ENCODE measurements at regions not wholly inside any gene's neighbourhood (a gene's known extent, or its start where the extent isn't known, plus 50 kb on each side); places are given as distances from the start of the nearest gene placed in this dataset.

DNA sequence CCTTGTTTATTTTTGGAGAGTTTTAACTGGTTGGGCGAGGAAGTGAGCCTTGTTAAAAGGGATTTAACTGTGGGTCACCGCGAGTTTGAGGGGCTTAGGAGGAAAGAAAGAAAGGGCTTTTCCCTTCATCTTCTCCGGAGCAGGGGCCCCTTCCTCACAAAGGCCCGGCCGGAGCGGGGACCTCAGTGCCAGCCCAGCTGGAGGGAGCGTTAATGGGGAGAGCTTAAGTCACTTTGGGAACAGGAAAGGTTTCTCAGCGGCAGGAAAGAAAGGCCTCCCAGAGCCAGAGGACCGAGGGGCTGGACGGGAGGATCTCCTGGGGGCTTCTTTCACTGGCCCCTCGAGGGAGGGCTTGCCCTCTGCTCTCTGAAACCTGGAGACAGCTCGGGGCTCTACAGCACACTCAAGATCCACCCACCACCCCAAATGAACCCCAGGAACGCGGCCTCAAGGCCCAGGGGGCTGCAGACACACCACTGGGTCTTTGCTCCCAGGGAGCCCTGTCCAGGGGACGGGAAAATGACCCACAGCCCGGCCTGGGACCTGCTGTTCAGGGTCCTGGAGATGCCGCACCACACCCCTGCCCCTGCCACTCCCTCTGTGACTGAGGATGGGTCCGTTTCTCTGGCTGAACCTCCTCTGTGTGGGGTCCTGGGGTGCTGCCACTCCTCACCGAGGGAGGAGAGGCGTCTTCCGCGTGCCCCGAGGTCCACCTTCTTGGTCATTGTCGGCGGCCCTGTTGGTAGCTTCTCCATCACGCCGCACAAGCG lies 128.3 kb downstream of the URI1 start:
- TF ChIP-seq, protein P1, sequence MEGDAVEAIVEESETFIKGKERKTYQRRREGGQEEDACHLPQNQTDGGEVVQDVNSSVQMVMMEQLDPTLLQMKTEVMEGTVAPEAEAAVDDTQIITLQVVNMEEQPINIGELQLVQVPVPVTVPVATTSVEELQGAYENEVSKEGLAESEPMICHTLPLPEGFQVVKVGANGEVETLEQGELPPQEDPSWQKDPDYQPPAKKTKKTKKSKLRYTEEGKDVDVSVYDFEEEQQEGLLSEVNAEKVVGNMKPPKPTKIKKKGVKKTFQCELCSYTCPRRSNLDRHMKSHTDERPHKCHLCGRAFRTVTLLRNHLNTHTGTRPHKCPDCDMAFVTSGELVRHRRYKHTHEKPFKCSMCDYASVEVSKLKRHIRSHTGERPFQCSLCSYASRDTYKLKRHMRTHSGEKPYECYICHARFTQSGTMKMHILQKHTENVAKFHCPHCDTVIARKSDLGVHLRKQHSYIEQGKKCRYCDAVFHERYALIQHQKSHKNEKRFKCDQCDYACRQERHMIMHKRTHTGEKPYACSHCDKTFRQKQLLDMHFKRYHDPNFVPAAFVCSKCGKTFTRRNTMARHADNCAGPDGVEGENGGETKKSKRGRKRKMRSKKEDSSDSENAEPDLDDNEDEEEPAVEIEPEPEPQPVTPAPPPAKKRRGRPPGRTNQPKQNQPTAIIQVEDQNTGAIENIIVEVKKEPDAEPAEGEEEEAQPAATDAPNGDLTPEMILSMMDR (IDR thresholded peaks at IDR 0.05), result no peak
- no peak overlapping the region for H3K27ac ChIP-seq
- H3K79me2 ChIP-seq, result no peaks in the 10 kb centered on the region

DNA sequence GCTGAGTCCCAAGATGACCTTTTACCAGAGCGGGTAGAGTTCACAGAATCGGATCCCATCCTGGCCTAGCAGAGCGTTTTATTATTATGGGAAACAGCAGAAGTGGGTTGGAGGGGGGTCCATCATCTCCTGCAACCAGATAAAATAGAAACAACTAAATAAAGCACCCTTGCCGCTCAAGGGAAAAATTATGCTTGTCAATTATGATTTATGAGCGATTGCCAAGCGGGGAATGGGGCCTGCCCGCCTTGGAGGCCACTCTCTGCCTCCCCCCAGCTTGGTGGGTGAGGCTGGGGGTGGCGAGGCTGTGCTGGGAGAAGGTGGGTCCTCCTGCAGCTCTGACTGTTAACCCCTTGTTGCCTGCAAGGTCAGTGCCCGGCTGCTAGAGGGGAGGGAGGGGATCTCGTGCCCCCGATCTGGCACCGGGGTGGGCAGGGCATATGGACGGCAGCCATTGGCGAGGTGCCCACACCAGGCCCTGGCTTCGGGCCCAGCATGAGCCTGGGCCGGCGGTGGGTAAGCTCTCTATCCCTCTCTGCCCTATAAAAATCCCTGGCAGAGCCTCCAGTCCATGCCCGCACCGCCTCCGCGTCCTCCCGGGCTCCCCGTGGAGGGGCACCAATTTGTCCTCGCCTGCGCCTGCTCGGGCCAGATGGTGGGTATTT lies 129.1 kb downstream of the URI1 start:
- Histone ChIP-seq H3K27ac (no peak overlapping the region), H3K4me3 (ENCODE audit: low read depth, low read length) (no peak overlapping the region)
- TF ChIP-seq, protein P1 (IDR thresholded peaks at IDR 0.05), result no peak

More for the DNA sequence above, 128.3 kb downstream of the URI1 start:
- Histone ChIP-seq H3K9me3 (ENCODE audit: control insufficient read depth, low read length) (no peaks in the 10 kb centered on the region), H2AFZ (no peak overlapping the region), H3K27me3 (ENCODE audit: control insufficient read depth, insufficient read depth, low read length) (no peaks in the 10 kb centered on the region), H3K4me3 (ENCODE audit: low read depth, low read length) (no peak overlapping the region), H3K9ac (no peak overlapping the region), H3K4me2 (ENCODE audit: low read length) (no peak overlapping the region), H3K4me1 (no peaks in the 10 kb centered on the region), H3K36me3 (ENCODE audit: control insufficient read depth, insufficient read depth, low read length) (no peaks in the 10 kb centered on the region)

DNA sequence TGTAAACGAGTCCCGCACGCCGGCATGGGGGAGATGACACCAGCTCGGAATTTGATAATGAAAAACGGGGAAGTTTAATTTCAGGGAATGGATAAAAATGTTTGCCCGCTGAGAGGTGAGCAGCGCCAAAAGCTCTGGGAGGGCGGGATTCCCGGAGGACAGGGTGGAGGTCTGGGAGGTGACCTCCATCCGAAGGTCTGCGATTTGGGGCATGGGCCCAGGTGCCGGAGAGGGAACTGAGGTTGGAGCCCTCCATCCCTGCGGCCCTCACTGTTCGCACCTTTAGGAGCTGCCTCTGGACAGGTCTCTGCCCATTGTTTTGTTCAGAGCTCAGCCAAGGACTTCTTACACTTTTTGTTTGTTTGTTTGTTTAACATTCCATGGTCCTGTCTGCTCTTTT lies 129.8 kb downstream of the URI1 start:
- Histone ChIP-seq H3K9me3 (ENCODE audit: control insufficient read depth, low read length) (no peaks in the 10 kb centered on the region), H3K36me3 (ENCODE audit: control insufficient read depth, insufficient read depth, low read length) (no peaks in the 10 kb centered on the region), H3K27me3 (ENCODE audit: control insufficient read depth, insufficient read depth, low read length) (no peaks in the 10 kb centered on the region), H3K4me2 (ENCODE audit: low read length) (no peak overlapping the region), H3K4me1 (no peaks in the 10 kb centered on the region), H3K4me3 (ENCODE audit: low read depth, low read length) (no peak overlapping the region), H3K9ac (no peak overlapping the region), H2AFZ (no peak overlapping the region), H3K27ac (no peak overlapping the region), H3K79me2 (no peaks in the 10 kb centered on the region)
- TF ChIP-seq, protein P1 (IDR thresholded peaks at IDR 0.05), result no peak

More for the DNA sequence above, 129.1 kb downstream of the URI1 start:
- Histone ChIP-seq H3K9ac (no peak overlapping the region), H3K4me1 (no peaks in the 10 kb centered on the region), H3K4me2 (ENCODE audit: low read length) (no peak overlapping the region), H3K36me3 (ENCODE audit: control insufficient read depth, insufficient read depth, low read length) (no peaks in the 10 kb centered on the region), H3K79me2 (no peaks in the 10 kb centered on the region), H3K9me3 (ENCODE audit: control insufficient read depth, low read length) (no peaks in the 10 kb centered on the region), H2AFZ (no peak overlapping the region), H3K27me3 (ENCODE audit: control insufficient read depth, insufficient read depth, low read length) (no peaks in the 10 kb centered on the region)

- Histone ChIP-seq H3K4me3 (ENCODE audit: low read depth, low read length) (no peak overlapping the region), H3K79me2 (no peaks in the 10 kb centered on the region), H3K4me2 (ENCODE audit: low read length) (no peak overlapping the region), H3K4me1 (no peaks in the 10 kb centered on the region), H3K27ac (no peak overlapping the region), H3K9me3 (ENCODE audit: control insufficient read depth, low read length) (no peaks in the 10 kb centered on the region), H3K36me3 (ENCODE audit: control insufficient read depth, insufficient read depth, low read length) (no peaks in the 10 kb centered on the region), H3K27me3 (ENCODE audit: control insufficient read depth, insufficient read depth, low read length) (no peaks in the 10 kb centered on the region), H2AFZ (no peak overlapping the region), H3K9ac (no peak overlapping the region)
- TF ChIP-seq, protein P1 (IDR thresholded peaks at IDR 0.05), result no peak
Observed at GRCh38 chr19:30073152-30074000, 131.3 kb downstream of the URI1 start.

Measured in parathyroid adenoma (tissue), 2 donors.